Smooth muscle cell (in vitro differentiated cells): ENCODE measurements at regions not wholly inside any gene's neighbourhood (a gene's known extent, or its start where the extent isn't known, plus 50 kb on each side); places are given as distances from the start of the nearest gene placed in this dataset.

Experiments
- DNase-seq: peaks from one replicate; lab custom pipeline; 2025; ENCODE audit not compliant: unreplicated experiment; lab: John Stamatoyannopoulos, UW
- H2AFZ ChIP-seq: fragments of 200-600 bp; sonication (generic); 2 replicates; pipeline ENCODE4 v1.6.0; 2016; ENCODE audit warnings: antibody characterized with exemption, low read depth, mild to moderate bottlenecking
- H3F3A ChIP-seq: fragments of 200-600 bp; sonication (generic); 2 replicates; pipeline ENCODE4 v1.6.0; 2017; ENCODE audit warnings: antibody characterized with exemption, low read depth
- H3K27ac ChIP-seq: fragments of 200-600 bp; sonication (generic); 2 replicates; pipeline ENCODE4 v1.5.1; 2016; ENCODE audit warnings: low read depth, mild to moderate bottlenecking
- H3K27me3 ChIP-seq: fragments of 200-600 bp; sonication (generic); 2 replicates; pipeline ENCODE4 v1.6.1; 2016; ENCODE audit warnings: low read depth, mild to moderate bottlenecking
- H3K36me3 ChIP-seq: fragments of 200-600 bp; sonication (generic); 2 replicates; pipeline ENCODE4 v1.5.1; 2016; ENCODE audit warnings: low read depth
- H3K4me1 ChIP-seq: fragments of 200-600 bp; sonication (generic); 2 replicates; pipeline ENCODE4 v1.5.1; 2016; ENCODE audit warnings: low read depth
- H3K4me2 ChIP-seq: fragments of 200-600 bp; sonication (generic); 2 replicates; pipeline ENCODE4 v1.6.0; 2016; ENCODE audit warnings: mild to moderate bottlenecking
- H3K4me3 ChIP-seq: fragments of 200-600 bp; sonication (generic); 2 replicates; pipeline ENCODE4 v1.5.1; 2016; ENCODE audit warnings: mild to moderate bottlenecking
- H3K79me2 ChIP-seq: fragments of 200-600 bp; sonication (generic); 2 replicates; pipeline ENCODE4 v1.6.0; 2016; ENCODE audit warnings: low read depth, mild to moderate bottlenecking
- H3K9ac ChIP-seq: fragments of 200-600 bp; sonication (generic); 2 replicates; pipeline ENCODE4 v1.6.0; 2016; ENCODE audit warnings: low read depth
- H3K9me3 ChIP-seq: fragments of 200-600 bp; sonication (generic); replicated peaks from 2 replicates; pipeline ENCODE4 v1.5.1; 2016; ENCODE audit warnings: low read depth
- H4K20me1 ChIP-seq: fragments of 200-600 bp; sonication (generic); 2 replicates; pipeline ENCODE4 v1.6.0; 2016; ENCODE audit warnings: low read depth
- WGBS: methylation state at CpG from one replicate; pipeline ENCODE4 v1.1.7; 2016; ENCODE audit warnings: low lambda C conversion rate; 5-methylcytosine and 5-hydroxymethylcytosine counted together
- TF ChIP-seq, protein P1 (sequence below): fragments of 200-600 bp; sonication (generic); IDR thresholded peaks from 2 replicates; pipeline ENCODE4 v1.5.1; 2017; ENCODE audit warnings: borderline replicate concordance, mild to moderate bottlenecking, antibody characterized with exemption; ENCODE audit not compliant: insufficient read depth, poor library complexity, severe bottlenecking

DNA sequence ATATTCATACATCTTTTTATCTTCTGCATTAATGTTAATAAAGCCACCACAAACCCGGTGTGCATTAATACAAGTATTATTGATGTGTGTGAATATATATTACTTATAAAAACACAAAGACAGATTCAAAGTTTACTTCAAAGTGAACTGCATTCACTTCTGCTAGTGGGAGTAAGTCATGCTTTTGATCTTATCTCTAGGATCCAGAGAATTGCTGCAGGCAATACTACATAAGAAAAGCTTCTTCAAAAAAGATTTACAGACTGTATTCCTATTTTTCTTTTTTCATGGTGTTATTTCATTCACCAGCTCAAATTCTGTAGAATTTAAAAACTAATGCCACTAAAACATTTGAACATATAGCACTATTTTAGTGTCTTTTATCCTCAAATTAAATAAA, 87.5 kb upstream of the CBLB start:
- H3K79me2 ChIP-seq = no peaks in the 10 kb centered on the region
- no peak overlapping the region for H2AFZ ChIP-seq
- H3F3A ChIP-seq = peaks cover 3% of the 10 kb centered on the region
- H3K9me3 ChIP-seq = no peaks in the 10 kb centered on the region
- TF ChIP-seq, protein P1, sequence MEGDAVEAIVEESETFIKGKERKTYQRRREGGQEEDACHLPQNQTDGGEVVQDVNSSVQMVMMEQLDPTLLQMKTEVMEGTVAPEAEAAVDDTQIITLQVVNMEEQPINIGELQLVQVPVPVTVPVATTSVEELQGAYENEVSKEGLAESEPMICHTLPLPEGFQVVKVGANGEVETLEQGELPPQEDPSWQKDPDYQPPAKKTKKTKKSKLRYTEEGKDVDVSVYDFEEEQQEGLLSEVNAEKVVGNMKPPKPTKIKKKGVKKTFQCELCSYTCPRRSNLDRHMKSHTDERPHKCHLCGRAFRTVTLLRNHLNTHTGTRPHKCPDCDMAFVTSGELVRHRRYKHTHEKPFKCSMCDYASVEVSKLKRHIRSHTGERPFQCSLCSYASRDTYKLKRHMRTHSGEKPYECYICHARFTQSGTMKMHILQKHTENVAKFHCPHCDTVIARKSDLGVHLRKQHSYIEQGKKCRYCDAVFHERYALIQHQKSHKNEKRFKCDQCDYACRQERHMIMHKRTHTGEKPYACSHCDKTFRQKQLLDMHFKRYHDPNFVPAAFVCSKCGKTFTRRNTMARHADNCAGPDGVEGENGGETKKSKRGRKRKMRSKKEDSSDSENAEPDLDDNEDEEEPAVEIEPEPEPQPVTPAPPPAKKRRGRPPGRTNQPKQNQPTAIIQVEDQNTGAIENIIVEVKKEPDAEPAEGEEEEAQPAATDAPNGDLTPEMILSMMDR = no peak
- peak overlapping the region; percentile 12 for H3K4me2 ChIP-seq
- no peak for DNase-seq
- no peak overlapping the region for H3K4me3 ChIP-seq
- no peak overlapping the region for H3K27ac ChIP-seq
- H3K9ac ChIP-seq = no peak overlapping the region
- H3K27me3 ChIP-seq = no peaks in the 10 kb centered on the region
- 42% methylated on average over 1 of the region's 1 CpG for WGBS
- no peaks in the 10 kb centered on the region for H3K36me3 ChIP-seq
- H4K20me1 ChIP-seq = no peaks in the 10 kb centered on the region
- H3K4me1 ChIP-seq = peaks cover 8% of the 10 kb centered on the region

DNA sequence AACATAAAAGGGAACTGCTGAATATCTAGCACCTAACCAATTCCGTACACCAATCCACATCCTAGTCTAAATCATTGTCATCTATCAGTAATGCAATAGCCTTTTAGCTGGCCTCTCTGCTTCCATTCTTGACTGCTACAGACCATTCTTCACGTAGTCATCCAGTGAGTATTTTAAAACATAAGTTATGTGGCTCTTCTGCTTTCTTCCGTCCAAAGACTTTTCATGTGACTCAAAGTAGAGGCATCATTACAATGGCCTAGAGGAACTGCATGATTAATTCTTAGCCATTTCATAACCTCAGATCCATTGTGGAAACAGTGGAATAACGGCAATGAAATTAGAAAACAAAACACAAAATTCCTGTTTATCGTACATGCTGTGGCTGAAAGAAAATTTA, 88.9 kb upstream of the CBLB start:
- WGBS = 56% methylated on average over 5 of the region's 5 CpGs
- H2AFZ ChIP-seq = no peak overlapping the region
- TF ChIP-seq, protein P1 = no peak
- H3K9ac ChIP-seq = no peak overlapping the region
- H3K36me3 ChIP-seq = no peaks in the 10 kb centered on the region
- no peaks in the 10 kb centered on the region for H3K27me3 ChIP-seq
- H3K4me3 ChIP-seq = no peak overlapping the region
- no peaks in the 10 kb centered on the region for H3K79me2 ChIP-seq
- H3K4me2 ChIP-seq = no peak overlapping the region
- H3F3A ChIP-seq = peaks cover 3% of the 10 kb centered on the region
- no peaks in the 10 kb centered on the region for H4K20me1 ChIP-seq
- H3K27ac ChIP-seq = peak overlapping the region; percentile 86
- H3K4me1 ChIP-seq = peaks cover 4% of the 10 kb centered on the region
- no peaks in the 10 kb centered on the region for H3K9me3 ChIP-seq
- no peak for DNase-seq

DNA sequence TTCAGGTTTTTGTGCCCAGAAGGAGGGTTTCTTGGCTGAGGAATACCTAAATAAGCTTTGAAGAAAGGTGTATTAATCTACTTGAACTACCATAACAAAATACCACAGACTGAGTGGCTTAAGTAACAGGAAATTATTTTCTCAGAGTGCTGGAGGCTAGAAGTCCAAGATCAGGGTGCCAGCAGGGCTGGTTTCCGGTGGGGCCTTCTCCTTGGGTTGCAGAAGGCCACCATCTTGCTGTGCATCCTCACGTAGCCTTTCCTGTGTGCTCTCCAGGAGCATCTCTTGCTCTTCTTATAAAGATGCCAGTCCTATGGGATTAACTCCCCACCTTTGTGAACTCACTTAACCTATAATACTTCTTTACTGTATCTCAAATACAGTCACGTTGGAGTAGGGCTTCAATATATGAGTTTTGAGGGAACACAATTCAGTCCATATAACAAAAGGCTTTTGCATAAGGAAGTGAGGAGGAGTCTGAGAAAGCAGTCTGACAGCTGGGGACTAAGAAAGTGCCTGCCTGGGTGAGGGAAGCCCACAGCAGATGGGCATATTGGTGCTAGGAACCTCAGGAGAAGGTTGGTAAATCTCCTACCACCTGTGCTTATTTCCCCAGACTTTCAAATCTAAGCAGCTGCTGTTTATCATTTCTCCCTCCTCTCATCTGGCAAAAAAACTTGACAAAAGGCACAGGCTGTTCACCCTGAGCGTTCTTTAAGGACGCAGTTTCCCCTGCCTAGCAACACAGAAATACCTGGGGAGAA, 89.6 kb upstream of the CBLB start:
- peaks cover 4% of the 10 kb centered on the region for H3K4me1 ChIP-seq
- TF ChIP-seq, protein P1 = no peak
- H3K79me2 ChIP-seq = no peaks in the 10 kb centered on the region
- no peaks in the 10 kb centered on the region for H3K36me3 ChIP-seq
- no peak overlapping the region for H3K4me3 ChIP-seq
- no peaks in the 10 kb centered on the region for H3K9me3 ChIP-seq
- H3K27me3 ChIP-seq = no peaks in the 10 kb centered on the region
- H4K20me1 ChIP-seq = no peaks in the 10 kb centered on the region
- H3K4me2 ChIP-seq = peak overlapping the region; percentile 39
- no peak overlapping the region for H2AFZ ChIP-seq
- H3K27ac ChIP-seq = peak overlapping the region; percentile 86
- H3K9ac ChIP-seq = peak overlapping the region; percentile 43
- 94% methylated on average over 5 of the region's 5 CpGs for WGBS
- DNase-seq = no peak
- H3F3A ChIP-seq = peaks cover 3% of the 10 kb centered on the region

DNA sequence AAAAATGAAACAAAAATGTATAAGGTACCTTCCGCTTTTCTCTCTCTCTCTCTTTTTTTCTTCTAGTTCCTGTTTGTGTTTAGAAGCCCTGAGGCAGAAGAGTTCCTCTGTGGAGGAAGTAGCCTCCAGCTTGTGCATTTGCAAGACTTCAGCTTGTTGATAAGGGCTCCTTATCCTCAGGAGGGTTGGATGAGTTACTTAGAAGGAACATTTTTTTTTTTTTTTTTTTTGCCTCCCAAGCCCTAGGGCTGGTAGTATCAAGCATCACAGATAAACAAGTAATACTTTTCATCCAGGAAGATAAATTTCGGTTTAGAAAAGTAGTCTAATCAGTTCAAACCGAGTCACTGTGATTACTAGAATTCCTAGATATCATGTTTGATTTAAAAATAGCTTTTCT, 91.0 kb upstream of the CBLB start:
- DNase-seq = no peak
- no peaks in the 10 kb centered on the region for H4K20me1 ChIP-seq
- H3K27ac ChIP-seq = peak overlapping the region; percentile 86
- H3K36me3 ChIP-seq = no peaks in the 10 kb centered on the region
- TF ChIP-seq, protein P1 = no peak
- no peaks in the 10 kb centered on the region for H3K27me3 ChIP-seq
- no peak overlapping the region for H3K9ac ChIP-seq
- H3K4me2 ChIP-seq = no peak overlapping the region
- no peaks in the 10 kb centered on the region for H3K79me2 ChIP-seq
- whole genome bisulfite sequencing = 45% methylated on average over 3 of the region's 3 CpGs
- peaks cover 3% of the 10 kb centered on the region for H3F3A ChIP-seq
- peaks cover 4% of the 10 kb centered on the region for H3K4me1 ChIP-seq
- no peaks in the 10 kb centered on the region for H3K9me3 ChIP-seq
- no peak overlapping the region for H3K4me3 ChIP-seq
- no peak overlapping the region for H2AFZ ChIP-seq
